GM21723 (cell line): ENCODE measurements at regions not wholly inside any gene's neighbourhood (a gene's known extent, or its start where the extent isn't known, plus 50 kb on each side); places are given as distances from the start of the nearest gene placed in this dataset.
"Not testable (repeated sequence)": the region's sequence is repeated elsewhere in the genome, so short reads cannot be mapped to it uniquely, and the experiment has no call there.

Experiments used
- ATAC-seq: cut with Tn5 transposase; IDR thresholded peaks from one replicate; pipeline ENCODE4 v1.9.1; 2021; ENCODE audit warnings: mild to moderate bottlenecking, moderate library complexity; ENCODE audit not compliant: unreplicated experiment

- no peak for ATAC-seq
These were observed 856.2 kb downstream of the SORCS1 start for GRCh38 chr10:106308284-106308683.

- no peak for ATAC-seq
These were observed 860.5 kb downstream of the SORCS1 start for GRCh38 chr10:106304056-106304455.

- ATAC-seq: no peak
These were observed 861.5 kb downstream of the SORCS1 start for GRCh38 chr10:106302961-106303360.

GRCh38 chr10:106301146-106301545, 863.4 kb downstream of the SORCS1 start:
- no peak for ATAC-seq

- no peak for ATAC-seq
These were observed 867.6 kb downstream of the SORCS1 start for GRCh38 chr10:106296750-106297392.

- no peak for ATAC-seq
These were observed 879.5 kb downstream of the SORCS1 start for GRCh38 chr10:106284802-106285587.

- no peak for ATAC-seq
These were observed 883.5 kb downstream of the SORCS1 start for GRCh38 chr10:106280896-106281460.

- ATAC-seq: no peak
These were observed 886.1 kb downstream of the SORCS1 start for GRCh38 chr10:106278383-106278782.

- no peak for ATAC-seq
These were observed 893.3 kb downstream of the SORCS1 start for GRCh38 chr10:106271237-106271636.

GRCh38 chr10:106268000-106268399, 896.5 kb downstream of the SORCS1 start:
- ATAC-seq: no peak

- ATAC-seq: no peak
These were observed 896.9 kb downstream of the SORCS1 start for GRCh38 chr10:106267591-106267990.

GRCh38 chr10:106257432-106257831, 907.1 kb downstream of the SORCS1 start:
- ATAC-seq: not testable (repeated sequence)

- no peak for ATAC-seq
These were observed 909.3 kb downstream of the SORCS1 start for GRCh38 chr10:106255111-106255678.

GRCh38 chr10:106254071-106254470, 910.4 kb downstream of the SORCS1 start:
- no peak for ATAC-seq

GRCh38 chr10:106252541-106252940, 912.0 kb downstream of the SORCS1 start:
- no peak for ATAC-seq

GRCh38 chr10:106251573-106251972, 912.9 kb downstream of the SORCS1 start:
- ATAC-seq: no peak

- no peak for ATAC-seq
These were observed 922.2 kb downstream of the SORCS1 start for GRCh38 chr10:106242301-106242700.

- ATAC-seq: no peak
These were observed 937.7 kb downstream of the SORCS1 start for GRCh38 chr10:106226828-106227227.

GRCh38 chr10:106226142-106226541, 938.4 kb downstream of the SORCS1 start:
- no peak for ATAC-seq

GRCh38 chr10:106224676-106225075, 939.8 kb downstream of the SORCS1 start:
- no peak for ATAC-seq

GRCh38 chr10:106217627-106218026, 946.9 kb downstream of the SORCS1 start:
- ATAC-seq: no peak

- no peak for ATAC-seq
These were observed 948.4 kb downstream of the SORCS1 start for GRCh38 chr10:106216085-106216484.
